Stomach (tissue), 8 donors: ENCODE measurements at regions not wholly inside any gene's neighbourhood (a gene's known extent, or its start where the extent isn't known, plus 50 kb on each side); places are given as distances from the start of the nearest gene placed in this dataset.

ENCODE experiments used
- DNase-seq, 2 donors: peaks; one replicate each; pipeline versions ENCODE4 v3.0.0 to v3.0.0-alpha.2; 2013 to 2019
- H3K27ac ChIP-seq, 5 donors: fragments of 200-600 bp in 4 of 5; sonication (generic) in 4 of 5; one replicate each; pipeline ENCODE4 v1.5.1; 2013 to 2019; ENCODE audit warnings: mild to moderate bottlenecking in 1 of 5, moderate library complexity in 1 of 5
- H3K27me3 ChIP-seq, 3 donors: fragments of 200-600 bp; sonication (generic); one replicate each; pipeline ENCODE4 v1.5.1; 2017 to 2019; ENCODE audit warnings: mixed run types in 1 of 3
- H3K36me3 ChIP-seq, 4 donors: fragments of 200-600 bp; sonication (generic); 1 replicate in 3 of 4; 2 replicates in 1 of 4; pipeline ENCODE4 v1.5.1; 2016 to 2019
- H3K4me1 ChIP-seq, 4 donors: fragments of 200-600 bp; sonication (generic); one replicate each; pipeline ENCODE4 v1.5.1; 2016 to 2019
- H3K4me3 ChIP-seq, 4 donors: fragments of 200-600 bp; sonication (generic) in 3 of 4; one replicate each; pipeline ENCODE4 v1.5.1; 2016 to 2019; ENCODE audit warnings: mild to moderate bottlenecking in 1 of 4
- H3K9me3 ChIP-seq, 4 donors: fragments of 200-600 bp; sonication (generic); one replicate each; pipeline ENCODE4 v1.5.1; 2016 to 2019
- CTCF ChIP-seq, 7 experiments: fragments of 450-650 bp in 4 of 7; fragments of 200-600 bp in 3 of 7; sonication (generic) in 3 of 7; IDR thresholded peaks; one replicate each; pipeline ENCODE4 v1.5.1; 2016 to 2019; ENCODE audit warnings: antibody characterized with exemption in 7 of 7, control low read depth in 2 of 7, mild to moderate bottlenecking in 1 of 7
- EP300 ChIP-seq: sonication (generic); formaldehyde crosslinking; IDR thresholded peaks from one replicate; pipeline ENCODE4 v1.6.1; 2017; ENCODE audit warnings: antibody characterized with exemption
- POLR2A ChIP-seq, 4 donors: fragments of 450-650 bp; IDR thresholded peaks; one replicate each; pipeline ENCODE4 v1.6.1; 2016; ENCODE audit warnings: antibody characterized with exemption in 4 of 4, control low read depth in 2 of 4, mild to moderate bottlenecking in 1 of 4, moderate library complexity in 1 of 4
- POLR2AphosphoS5 ChIP-seq, 3 donors: sonication (generic); formaldehyde crosslinking; IDR thresholded peaks; one replicate each; pipeline ENCODE4 v1.6.1; 2016; ENCODE audit warnings: antibody characterized with exemption in 3 of 3
- WGBS, 5 donors: extraction: QIAGEN DNeasy Blood & Tissue Kit in 3 of 5; methylation state at CpG; one replicate each; pipeline versions ENCODE4 v1.1.5 to v1.1.7; 2013 to 2018; 5-methylcytosine and 5-hydroxymethylcytosine counted together
- intact Hi-C: fragments of 100-400 bp; cut with DNase I; formaldehyde crosslinking; loops from one replicate; pipeline ENCODE4 v1.15.1; 2023; ENCODE audit warnings: low total_unique reads
- donor health status: healthy with polysubstance abuse.
- donor health status: Bipolar disorder and iron deficiency.
- donor health status: healthy.

- intact Hi-C loops: no loop called here
- WGBS, 5 donors: 81 to 92% (median 89%) methylated on average over 6 of the region's 6 CpGs
- H3K27me3 ChIP-seq: no peaks in the 10 kb centered on the region
- H3K9me3 ChIP-seq: peaks cover 0 to 8% (median 0%) of the 10 kb centered on the region in 4 donors
- no peaks in the 10 kb centered on the region for H3K36me3 ChIP-seq
- H3K4me1 ChIP-seq: no peaks in the 10 kb centered on the region
- no peak overlapping the region for H3K27ac ChIP-seq
- TF ChIP-seq POLR2A (IDR thresholded peaks at IDR 0.05): no peak
- no peak for TF ChIP-seq CTCF (IDR thresholded peaks at IDR 0.05)
- TF ChIP-seq POLR2AphosphoS5 (IDR thresholded peaks at IDR 0.05): no peak
- DNase-seq: no peak
- no peak overlapping the region for H3K4me3 ChIP-seq
Measured at GRCh38 chr14:43755707-43756106, 751.4 kb downstream of the FSCB start.

GRCh38 chr14:43754838-43755237 is 752.2 kb downstream of the FSCB start:
- 84 to 93% (median 87%) methylated on average over 3 of the region's 3 CpGs for WGBS, 5 donors
- Histone ChIP-seq H3K9me3 (peaks cover 0 to 8% (median 0%) of the 10 kb centered on the region in 4 donors), H3K27me3 (no peaks in the 10 kb centered on the region), H3K27ac (no peak overlapping the region), H3K4me1 (no peaks in the 10 kb centered on the region), H3K4me3 (no peak overlapping the region), H3K36me3 (no peaks in the 10 kb centered on the region)
- TF ChIP-seq EP300 (no peak), POLR2A (IDR thresholded peaks at IDR 0.05) (no peak)
- intact Hi-C loops: no loop called here
- no peak for DNase-seq

- H3K9me3 ChIP-seq: no peaks in the 10 kb centered on the region
- DNase-seq: no peak
- no peaks in the 10 kb centered on the region for H3K27me3 ChIP-seq
- H3K27ac ChIP-seq: no peak overlapping the region
- TF ChIP-seq POLR2A (IDR thresholded peaks at IDR 0.05) (no peak), EP300 (no peak), POLR2AphosphoS5 (IDR thresholded peaks at IDR 0.05) (no peak), CTCF (IDR thresholded peaks at IDR 0.05) (no peak)
- H3K4me1 ChIP-seq: no peaks in the 10 kb centered on the region
- no peak overlapping the region for H3K4me3 ChIP-seq
- 91 to 97% (median 96%) methylated on average over 1 of the region's 1 CpG for WGBS, 5 donors
- H3K36me3 ChIP-seq: no peaks in the 10 kb centered on the region
- intact Hi-C loops: no loop called here
Measured at GRCh38 chr14:43745746-43746145, 761.3 kb downstream of the FSCB start.

- Histone ChIP-seq H3K27me3 (no peaks in the 10 kb centered on the region), H3K4me3 (no peak overlapping the region), H3K4me1 (no peaks in the 10 kb centered on the region), H3K36me3 (no peaks in the 10 kb centered on the region), H3K9me3 (no peaks in the 10 kb centered on the region), H3K27ac (no peak overlapping the region)
- no peak for DNase-seq
- intact Hi-C loops: no loop called here
- TF ChIP-seq CTCF (IDR thresholded peaks at IDR 0.05): no peak
- TF ChIP-seq EP300: no peak
- no peak for TF ChIP-seq POLR2A (IDR thresholded peaks at IDR 0.05)
- TF ChIP-seq POLR2AphosphoS5 (IDR thresholded peaks at IDR 0.05): no peak
- 48 to 76% (median 61%) methylated on average over 3 of the region's 3 CpGs for WGBS, 5 donors
Measured at GRCh38 chr14:43735932-43736331, 771.2 kb downstream of the FSCB start.

- WGBS, 5 donors: 53 to 68% (median 62%) methylated on average over 4 of the region's 4 CpGs
Measured at GRCh38 chr14:43729143-43729542, 777.9 kb downstream of the FSCB start.

More at GRCh38 chr14:43729143-43729542, 777.9 kb downstream of the FSCB start:
- Histone ChIP-seq H3K27me3 (no peaks in the 10 kb centered on the region), H3K9me3 (no peaks in the 10 kb centered on the region), H3K36me3 (no peaks in the 10 kb centered on the region), H3K4me3 (no peak overlapping the region), H3K27ac (no peak overlapping the region), H3K4me1 (no peaks in the 10 kb centered on the region)
- no peak for TF ChIP-seq EP300
- TF ChIP-seq CTCF (IDR thresholded peaks at IDR 0.05): no peak
- no peak for TF ChIP-seq POLR2A (IDR thresholded peaks at IDR 0.05)
- TF ChIP-seq POLR2AphosphoS5 (IDR thresholded peaks at IDR 0.05): no peak
- DNase-seq: no peak
- intact Hi-C loops: no loop called here
